Left lung (tissue), 4 donors: ENCODE measurements at regions not wholly inside any gene's neighbourhood (a gene's known extent, or its start where the extent isn't known, plus 50 kb on each side); places are given as distances from the start of the nearest gene placed in this dataset.
"Not testable (repeated sequence)": the region's sequence is repeated elsewhere in the genome, so short reads cannot be mapped to it uniquely, and the experiment has no call there.

ENCODE experiments used
- ATAC-seq: fragments of 200-7000 bp; cut with Tn5 transposase; one replicate; pipeline ENCODE4 v1.9.1; 2020; ENCODE audit warnings: moderate library complexity
- DNase-seq, 4 donors: peaks; one replicate each; pipeline ENCODE4 v3.0.0-alpha.2; 2013 to 2020
- H3K27ac ChIP-seq, 2 donors: fragments of 200-600 bp; sonication (generic) in 1 of 2; one replicate each; pipeline versions ENCODE4 v1.5.0 to v1.8.0; 2020 to 2021
- H3K27me3 ChIP-seq, 2 donors: fragments of 200-600 bp; sonication (generic) in 1 of 2; one replicate each; pipeline versions ENCODE4 v1.5.0 to v1.8.0; 2020 to 2021
- H3K36me3 ChIP-seq, 2 donors: fragments of 200-600 bp; sonication (generic) in 1 of 2; one replicate each; pipeline versions ENCODE4 v1.5.0 to v1.8.0; 2020 to 2021
- H3K4me1 ChIP-seq, 2 donors: fragments of 200-600 bp; one replicate each; pipeline ENCODE4 v1.8.0; 2021
- H3K4me3 ChIP-seq, 2 donors: fragments of 200-600 bp; sonication (generic) in 1 of 2; one replicate each; pipeline versions ENCODE4 v1.5.0 to v1.8.0; 2020 to 2021; ENCODE audit warnings: mild to moderate bottlenecking in 1 of 2
- H3K9me3 ChIP-seq, 2 donors: fragments of 200-600 bp; sonication (generic) in 1 of 2; one replicate each; pipeline versions ENCODE4 v1.5.0 to v1.8.0; 2020 to 2021
- CTCF ChIP-seq, 2 donors: fragments of 200-600 bp; sonication (generic) in 1 of 2; IDR thresholded peaks; one replicate each; pipeline versions ENCODE4 v1.5.0 to v1.8.0; 2021; ENCODE audit warnings: antibody characterized with exemption in 2 of 2
- intact Hi-C, 2 donors: fragments of 100-400 bp; cut with DNase I; formaldehyde crosslinking; loops; one replicate each; pipeline versions ENCODE4 v1.11.2 to v1.14.2; 2022
- donor health status: DM: no; HTN: yes; CAD: no.
- donor health status: DM: no; HTN: no; CAD: no.

- no peaks in the 10 kb centered on the region for H3K36me3 ChIP-seq
- no peak overlapping the region for H3K4me3 ChIP-seq
- DNase-seq = no peak
- intact Hi-C loops = no loop called here
- no peaks in the 10 kb centered on the region for H3K27me3 ChIP-seq
- H3K4me1 ChIP-seq = no peaks in the 10 kb centered on the region
- no peak for TF ChIP-seq CTCF (IDR thresholded peaks at IDR 0.05)
- no peak for ATAC-seq
- no peak overlapping the region for H3K27ac ChIP-seq
- H3K9me3 ChIP-seq = peaks cover 0 to 41% of the 10 kb centered on the region in 2 donors
Measured at GRCh38 chr5:13081116-13081515, 863.4 kb downstream of the DNAH5 start.

GRCh38 chr5:13072936-13073335 is 871.6 kb downstream of the DNAH5 start:
- not testable (repeated sequence) for DNase-seq

GRCh38 chr5:13063088-13063487 is 881.4 kb downstream of the DNAH5 start:
- intact Hi-C loops = no loop called here
- Histone ChIP-seq H3K27ac (no peak overlapping the region), H3K4me1 (no peaks in the 10 kb centered on the region), H3K27me3 (no peaks in the 10 kb centered on the region), H3K36me3 (no peaks in the 10 kb centered on the region), H3K9me3 (peaks cover 0 to 6% of the 10 kb centered on the region in 2 donors), H3K4me3 (no peak overlapping the region)
- ATAC-seq = no peak
- no peak for TF ChIP-seq CTCF (IDR thresholded peaks at IDR 0.05)
- DNase-seq = no peak

More at GRCh38 chr5:13072936-13073335, 871.6 kb downstream of the DNAH5 start:
- H3K27ac ChIP-seq, H3K36me3 ChIP-seq, intact Hi-C loops, H3K4me1 ChIP-seq, ATAC-seq, H3K4me3 ChIP-seq, H3K27me3 ChIP-seq: not testable (repeated sequence)
- H3K9me3 ChIP-seq = peaks cover 0 to 75% of the 10 kb centered on the region in 2 donors

- no peak for TF ChIP-seq CTCF (IDR thresholded peaks at IDR 0.05)
- Histone ChIP-seq H3K9me3 (peaks cover 0 to 35% of the 10 kb centered on the region in 2 donors), H3K36me3 (no peaks in the 10 kb centered on the region), H3K27ac (no peak overlapping the region), H3K27me3 (no peaks in the 10 kb centered on the region), H3K4me1 (no peaks in the 10 kb centered on the region), H3K4me3 (no peak overlapping the region)
- no peak for ATAC-seq
- no peak for DNase-seq
- intact Hi-C loops = no loop called here
Measured at GRCh38 chr5:13045897-13046551, 898.5 kb downstream of the DNAH5 start.

- TF ChIP-seq CTCF (IDR thresholded peaks at IDR 0.05) = no peak
- Histone ChIP-seq H3K27me3 (no peaks in the 10 kb centered on the region), H3K9me3 (peaks cover 0 to 6% of the 10 kb centered on the region in 2 donors), H3K4me3 (no peak overlapping the region), H3K27ac (no peak overlapping the region), H3K4me1 (no peaks in the 10 kb centered on the region), H3K36me3 (no peaks in the 10 kb centered on the region)
- DNase-seq (no peak), ATAC-seq (no peak)
- intact Hi-C loops = no loop called here
Measured at GRCh38 chr5:13034061-13034460, 910.4 kb downstream of the DNAH5 start.

GRCh38 chr5:13029211-13029610 is 915.3 kb downstream of the DNAH5 start:
- Histone ChIP-seq H3K27me3 (no peaks in the 10 kb centered on the region), H3K9me3 (peaks cover 0 to 15% of the 10 kb centered on the region in 2 donors), H3K4me3 (no peak overlapping the region), H3K27ac (no peak overlapping the region), H3K36me3 (no peaks in the 10 kb centered on the region), H3K4me1 (no peaks in the 10 kb centered on the region)
- DNase-seq = no peak
- intact Hi-C loops = no loop called here
- TF ChIP-seq CTCF (IDR thresholded peaks at IDR 0.05) = no peak
- ATAC-seq = no peak
